SKM-1 treated with dmso at 0.1 percent for 144 hours (cell line): ENCODE measurements at regions not wholly inside any gene's neighbourhood (a gene's known extent, or its start where the extent isn't known, plus 50 kb on each side); places are given as distances from the start of the nearest gene placed in this dataset.
"Not testable (repeated sequence)": the region's sequence is repeated elsewhere in the genome, so short reads cannot be mapped to it uniquely, and the experiment has no call there.

Source experiments
- DNase-seq: peaks from one replicate; lab custom pipeline; 2025; ENCODE audit not compliant: unreplicated experiment; lab: John Stamatoyannopoulos, UW

DNA sequence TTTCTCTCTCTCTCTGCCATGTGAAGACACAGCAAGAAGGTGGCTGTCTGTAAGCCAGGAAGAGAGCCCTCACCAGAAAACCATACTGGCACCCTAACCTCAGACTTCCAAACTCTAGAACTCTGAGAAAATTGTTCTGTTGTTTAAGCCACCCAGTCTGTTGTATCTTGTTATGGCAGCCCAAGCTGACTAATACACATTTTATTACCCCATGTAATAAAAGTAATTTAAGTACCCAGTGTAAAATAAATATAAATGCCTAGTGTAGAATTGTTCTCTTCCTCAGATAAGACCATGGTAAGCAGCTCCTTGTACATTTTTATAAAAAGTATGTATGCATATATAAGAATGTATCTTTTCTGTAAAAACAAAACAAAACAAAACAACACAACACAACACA, 119.7 kb downstream of the DTL start:
- DNase-seq = no peak

DNA sequence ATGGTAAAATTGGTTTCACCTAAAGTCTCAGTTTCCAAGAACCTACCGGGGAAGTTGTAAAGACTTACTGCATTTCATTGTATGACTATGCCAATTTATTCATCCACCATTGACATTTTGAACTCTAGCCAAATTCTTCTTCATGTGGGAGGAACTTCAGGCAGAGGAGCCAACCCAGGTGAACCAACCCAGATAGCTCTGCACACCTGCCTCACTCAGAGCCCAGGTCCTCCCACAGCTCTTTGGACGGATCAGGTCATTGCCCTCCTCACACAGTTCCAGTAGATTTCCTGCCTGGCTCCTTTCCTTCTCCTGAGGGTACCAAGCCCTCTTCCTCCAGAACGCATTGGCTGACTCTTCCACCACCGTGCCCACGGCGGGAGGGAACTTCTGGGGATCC, 121.7 kb downstream of the DTL start:
- no peak for DNase-seq

DNA sequence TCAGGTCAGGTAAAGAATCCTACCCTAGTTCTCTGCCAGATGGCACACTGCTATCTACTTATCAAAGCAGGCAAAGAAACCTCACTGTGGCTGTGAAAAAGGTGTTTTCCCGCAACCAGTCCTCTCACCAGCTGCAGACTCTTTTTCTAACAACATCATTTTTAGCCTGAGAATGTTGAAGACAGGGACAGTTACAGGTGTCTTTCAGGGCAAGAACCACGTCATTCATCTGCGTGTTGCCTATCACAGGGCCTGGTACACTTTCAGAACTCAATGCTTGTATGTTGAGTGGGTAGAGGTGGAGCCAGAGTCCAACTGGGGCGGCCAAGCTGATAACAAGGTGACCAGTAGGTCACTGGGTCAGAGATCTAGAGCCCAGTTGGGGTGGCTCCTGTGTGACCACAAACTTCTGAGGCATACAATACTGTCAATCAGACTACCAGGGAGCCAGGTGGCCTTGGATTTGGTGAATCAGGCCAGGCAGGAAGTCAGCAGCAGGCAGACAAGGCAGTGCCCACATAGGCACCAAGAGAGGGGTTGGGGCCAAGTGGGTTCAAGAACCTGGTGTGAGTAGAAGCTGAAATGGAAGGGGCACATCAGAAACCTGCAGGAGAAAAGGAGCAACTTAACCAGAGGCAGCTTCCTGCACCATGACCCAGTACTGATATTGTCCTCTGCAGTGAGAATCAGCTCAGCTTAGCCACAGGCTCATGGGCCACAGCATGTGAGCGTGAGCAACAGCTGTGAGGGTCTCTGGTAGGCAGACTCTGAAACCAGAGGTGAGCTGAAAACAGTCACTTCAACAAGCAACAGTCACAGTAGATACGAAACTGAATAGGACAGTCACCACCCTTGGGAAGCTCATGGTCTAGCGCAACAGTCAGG, 123.6 kb downstream of the DTL start:
- no peak for DNase-seq

DNA sequence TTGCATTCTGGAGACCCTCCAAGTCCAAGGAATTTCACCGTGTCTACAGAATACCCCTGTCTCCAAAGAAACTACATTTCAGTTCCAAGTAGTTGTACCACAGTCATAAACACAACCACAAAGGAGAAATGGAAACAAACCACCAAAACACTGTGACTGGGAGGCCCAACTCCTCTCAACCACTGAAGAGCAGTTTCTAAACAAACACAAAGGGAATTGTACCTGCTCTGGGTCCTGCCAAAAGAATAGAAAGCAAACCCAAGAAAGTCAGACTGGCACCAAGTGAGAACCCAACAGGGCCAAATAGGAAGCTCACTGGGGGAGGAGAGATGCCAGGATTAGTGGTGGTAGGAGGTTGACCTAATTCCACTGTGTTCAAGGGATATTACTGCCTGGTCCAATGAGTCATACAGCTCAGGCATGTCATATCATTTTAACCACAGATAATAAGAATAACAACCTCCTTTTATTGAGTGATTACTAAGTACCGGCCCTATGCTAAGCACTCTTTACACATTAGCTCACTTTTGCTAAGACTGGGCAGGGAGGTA, 123.9 kb upstream of the PPP2R5A start:
- DNase-seq = no peak

DNA sequence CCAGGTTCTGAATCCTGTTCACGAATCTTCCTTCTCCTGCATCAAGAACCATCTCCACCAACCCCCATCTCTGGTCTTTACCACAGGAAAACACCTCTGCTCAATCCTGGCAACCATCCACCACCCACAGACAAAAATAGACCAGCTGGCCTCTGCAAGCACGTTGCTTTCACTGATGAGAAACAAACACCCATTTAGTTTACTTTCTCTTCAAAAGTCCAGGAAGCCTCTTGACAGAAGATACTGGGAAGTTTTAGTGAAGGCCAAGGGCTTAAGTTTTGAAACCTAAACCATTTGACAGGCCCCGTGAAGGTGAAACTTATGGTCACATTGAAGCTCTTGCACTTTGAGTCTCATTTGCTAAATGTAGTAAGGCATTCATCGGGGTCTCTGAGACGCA, 122.6 kb upstream of the PPP2R5A start:
- DNase-seq = no peak

DNA sequence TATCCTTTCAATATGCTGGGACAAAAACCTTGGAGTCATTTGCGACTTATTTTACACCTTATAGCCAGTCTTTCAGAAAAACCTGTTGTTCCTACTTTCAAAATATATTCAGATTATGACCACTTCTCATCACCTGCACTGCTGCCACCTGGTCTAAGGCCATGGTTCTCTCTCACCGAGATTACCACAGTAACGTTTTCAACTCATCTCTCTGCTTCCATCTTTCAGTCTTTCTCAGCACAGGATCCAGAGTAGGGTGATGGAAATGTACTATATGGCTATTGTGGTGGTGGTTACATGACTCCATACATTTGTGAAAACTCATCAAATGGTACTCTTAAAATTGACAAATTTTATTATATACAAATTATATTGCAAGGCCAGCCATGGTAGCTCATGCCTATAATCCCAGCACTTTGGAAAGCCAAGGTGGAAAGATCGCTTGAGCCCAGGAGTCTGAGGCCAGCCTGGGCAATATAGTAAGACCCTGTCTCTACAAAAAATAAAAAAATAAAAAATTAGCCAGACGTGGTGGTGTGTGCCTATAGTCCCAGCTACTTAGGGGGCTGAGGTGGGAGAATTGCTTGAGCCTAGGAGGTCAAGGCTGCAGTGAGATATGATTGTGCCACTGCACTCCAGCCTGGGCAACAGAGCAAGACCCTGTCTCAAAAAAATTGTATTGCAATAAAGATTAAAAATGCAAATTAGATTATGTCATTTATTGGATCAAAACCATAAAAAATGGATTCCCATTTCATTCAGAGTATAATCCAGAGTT, 120.9 kb upstream of the PPP2R5A start:
- DNase-seq = no peak

DNA sequence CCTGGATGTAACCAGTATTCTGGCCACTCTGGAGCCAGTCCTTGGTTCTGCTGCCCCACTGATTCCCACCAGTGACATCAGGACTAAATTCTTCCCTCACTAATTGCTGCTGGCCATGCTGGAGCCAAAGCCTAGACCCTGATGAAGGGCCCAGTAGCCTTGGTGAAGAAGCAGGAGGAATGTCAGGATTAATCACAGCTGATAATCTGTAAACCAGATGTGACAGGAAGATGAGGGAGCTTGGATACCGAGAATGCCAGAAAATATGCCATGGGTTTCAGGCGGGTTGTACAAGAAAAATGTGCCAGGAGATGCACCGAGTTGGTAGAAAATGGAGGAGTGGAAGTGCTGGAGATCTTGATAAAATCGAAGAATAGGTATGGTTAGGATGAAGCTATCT, 119.0 kb upstream of the PPP2R5A start:
- no peak for DNase-seq

DNA sequence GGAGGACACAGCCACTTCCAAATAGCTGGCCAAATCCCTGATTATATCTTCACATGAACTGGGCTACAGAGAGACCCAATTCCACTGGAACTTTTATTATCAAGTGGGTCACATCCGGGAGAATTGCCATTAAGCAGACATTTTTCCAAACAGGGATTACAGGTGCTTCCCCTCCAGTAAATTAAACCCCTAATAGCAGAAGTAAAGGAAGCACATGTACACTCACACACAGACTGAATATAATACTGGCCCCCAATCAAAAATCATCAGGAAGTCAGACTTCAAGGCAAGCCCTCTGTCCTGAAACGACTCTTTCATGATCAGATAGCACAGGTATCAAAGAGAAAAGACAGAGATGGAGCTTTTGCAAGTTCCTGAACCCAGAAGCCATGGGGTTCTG, 118.6 kb upstream of the PPP2R5A start:
- no peak for DNase-seq

DNA sequence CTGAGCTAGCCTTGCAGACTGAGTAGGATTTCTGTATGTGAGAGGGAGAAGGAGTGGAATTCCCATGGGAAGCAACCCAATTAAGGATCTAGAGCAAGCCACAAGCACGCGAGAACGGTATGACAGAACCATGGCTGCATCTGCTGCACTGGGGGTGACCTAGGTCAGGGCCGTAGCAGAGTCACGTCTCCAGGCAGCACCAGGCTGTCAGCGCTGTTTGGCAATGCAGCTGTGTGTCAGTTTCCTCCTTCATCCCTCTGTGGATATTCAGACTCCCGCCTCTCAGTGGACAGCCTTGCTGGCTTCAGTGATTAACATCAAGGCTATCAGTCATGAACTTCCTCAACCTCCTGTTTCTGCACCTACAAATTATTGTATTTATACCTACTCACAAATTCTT, 118.1 kb upstream of the PPP2R5A start:
- peak; percentile 86 for DNase-seq

DNA sequence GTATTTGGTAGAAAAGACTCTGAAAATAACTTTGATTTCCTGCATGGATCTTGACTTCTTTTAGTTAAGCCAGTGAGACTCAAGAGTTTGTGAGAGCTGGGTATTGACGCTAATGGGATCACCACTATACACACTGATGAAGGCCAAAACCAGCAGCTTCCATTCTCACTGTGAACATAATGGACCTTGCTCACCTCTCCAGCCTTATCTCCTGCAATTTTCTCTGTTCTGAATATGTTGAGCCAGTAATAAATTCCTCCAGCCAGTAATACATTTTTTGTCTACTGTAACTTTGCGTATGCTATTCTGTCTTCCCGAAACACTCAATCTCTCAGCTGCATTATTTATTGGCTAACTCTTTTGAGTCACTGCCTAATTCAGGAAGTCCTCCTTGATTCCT, 111.6 kb upstream of the PPP2R5A start:
- no peak for DNase-seq

DNA sequence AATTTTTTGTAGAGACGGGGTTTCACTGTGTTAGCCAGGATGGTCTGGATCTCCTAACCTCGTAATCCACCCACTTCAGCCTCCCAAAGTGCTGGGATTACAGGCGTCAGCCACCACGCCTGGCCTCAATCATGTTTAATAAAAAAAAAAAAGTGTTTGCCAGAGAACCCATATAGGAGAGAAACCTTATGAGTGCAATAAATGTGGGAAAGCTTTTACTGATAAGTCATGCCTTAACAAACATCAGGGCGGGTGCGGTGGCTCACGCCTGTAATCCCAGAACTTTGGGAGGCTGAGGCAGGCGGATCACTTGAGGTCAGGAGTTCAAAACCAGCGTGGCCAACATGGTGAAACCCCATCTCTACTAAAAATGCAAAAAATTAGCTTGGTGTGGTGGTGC, 110.9 kb upstream of the PPP2R5A start:
- DNase-seq = not testable (repeated sequence)

DNA sequence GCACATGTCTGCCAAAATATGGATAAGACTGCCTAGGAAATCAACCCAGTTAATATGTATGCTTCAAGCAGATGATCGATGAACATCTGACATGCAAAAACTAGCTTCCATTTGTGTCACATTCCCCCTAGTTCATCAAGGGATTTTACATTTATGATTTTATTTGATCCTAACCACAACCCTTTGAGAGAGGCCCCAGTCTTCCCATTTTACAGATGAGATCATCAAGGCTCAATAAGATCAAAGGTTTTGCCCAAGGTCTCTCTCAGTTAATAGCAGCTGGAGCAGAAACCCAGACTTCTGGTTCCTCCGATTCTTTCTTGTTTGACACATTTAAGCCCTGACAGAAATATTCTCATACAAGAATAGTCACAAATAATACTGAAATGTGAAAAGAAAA, 107.7 kb upstream of the PPP2R5A start:
- DNase-seq = no peak

DNA sequence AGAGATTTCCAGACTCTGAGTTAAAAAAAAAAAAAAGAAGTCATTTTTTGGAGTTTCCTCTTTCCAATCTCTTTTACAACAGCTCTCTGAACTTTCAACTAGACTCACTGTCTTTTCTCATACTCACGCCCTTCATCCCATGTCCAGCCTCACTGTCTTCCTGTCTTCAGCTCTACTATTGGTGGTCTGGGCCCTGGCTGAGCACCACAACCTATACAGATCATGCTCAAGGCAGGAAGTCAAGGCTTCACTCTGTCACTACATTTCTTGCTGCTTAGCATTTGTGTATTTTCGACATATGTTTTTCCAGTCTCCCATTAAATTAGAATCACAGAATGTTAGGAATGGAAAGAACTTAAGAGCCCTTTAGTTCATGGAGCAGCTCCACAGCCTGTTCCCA, 106.4 kb upstream of the PPP2R5A start:
- DNase-seq = peak; percentile 30

DNA sequence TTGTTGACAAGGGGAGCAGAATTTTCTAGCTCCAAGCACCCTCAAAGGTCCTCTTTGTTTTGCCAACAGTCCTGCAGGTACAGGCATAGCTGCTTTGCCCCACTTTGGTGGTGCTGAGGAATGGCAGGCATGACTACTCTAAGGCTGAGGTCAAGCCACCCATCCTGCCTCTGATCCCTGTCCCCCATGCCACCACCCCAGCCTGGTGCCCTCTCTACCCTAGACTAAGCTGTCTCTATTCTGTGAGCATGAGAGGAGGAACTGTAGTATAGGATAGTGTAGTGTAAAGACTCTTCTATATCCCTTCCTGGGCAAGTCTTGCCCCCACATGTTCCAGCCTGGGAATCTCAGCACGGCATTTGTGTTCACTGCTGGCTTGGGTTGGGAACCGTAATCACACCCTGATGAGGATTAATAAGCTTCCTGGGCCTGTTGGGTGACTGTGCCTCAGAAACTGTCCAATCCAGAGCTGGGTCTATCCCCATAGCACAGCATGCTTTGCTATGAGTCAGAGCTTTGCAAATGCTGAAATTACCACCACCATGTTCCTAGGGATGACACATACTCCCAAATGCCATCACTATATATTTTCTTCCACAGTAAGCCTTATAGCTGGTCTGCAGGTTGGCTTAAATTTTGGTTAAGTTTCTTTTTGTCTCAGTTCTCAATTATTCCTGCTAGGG, 105.7 kb upstream of the PPP2R5A start:
- DNase-seq = no peak

DNA sequence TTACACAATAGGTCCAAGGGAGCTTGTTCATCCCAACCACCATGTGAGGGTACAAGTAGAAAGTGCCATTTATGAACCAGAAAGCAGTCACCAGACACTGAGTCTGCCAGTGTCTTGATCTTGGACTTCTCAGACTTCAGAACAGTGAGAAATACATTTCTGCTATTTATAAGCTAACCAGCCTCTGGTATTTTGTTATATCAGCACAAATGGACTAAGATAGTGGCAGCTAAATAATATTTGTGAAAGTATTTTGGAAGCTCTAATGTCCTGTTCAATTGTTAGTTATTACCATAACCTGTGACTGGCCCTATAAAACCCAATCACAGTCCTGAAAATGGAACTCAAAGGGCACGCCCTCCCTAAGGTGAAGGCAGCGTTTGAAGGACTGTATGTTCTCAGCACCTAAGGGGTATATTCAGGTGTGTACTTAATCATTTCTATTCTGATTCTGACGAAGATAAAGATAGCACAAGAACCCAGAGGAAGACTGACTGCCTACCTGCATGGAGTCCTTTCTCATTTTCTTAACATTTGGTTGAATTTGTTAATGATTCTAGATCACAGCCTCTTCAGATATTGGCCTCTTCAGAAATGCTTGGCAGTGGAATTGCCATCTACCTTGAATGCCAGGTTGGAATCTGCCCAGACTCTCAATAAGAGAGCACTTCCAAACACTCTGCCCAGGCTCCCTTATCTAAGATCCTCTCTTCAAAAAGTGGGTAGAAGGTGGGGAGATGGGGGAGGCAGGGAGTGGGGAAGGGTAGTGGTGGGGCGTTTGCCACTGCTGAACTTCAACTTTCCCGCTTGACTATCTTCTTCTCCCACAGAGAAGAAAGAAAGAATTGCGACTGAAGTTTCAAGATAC, 104.0 kb upstream of the PPP2R5A start:
- DNase-seq = no peak

DNA sequence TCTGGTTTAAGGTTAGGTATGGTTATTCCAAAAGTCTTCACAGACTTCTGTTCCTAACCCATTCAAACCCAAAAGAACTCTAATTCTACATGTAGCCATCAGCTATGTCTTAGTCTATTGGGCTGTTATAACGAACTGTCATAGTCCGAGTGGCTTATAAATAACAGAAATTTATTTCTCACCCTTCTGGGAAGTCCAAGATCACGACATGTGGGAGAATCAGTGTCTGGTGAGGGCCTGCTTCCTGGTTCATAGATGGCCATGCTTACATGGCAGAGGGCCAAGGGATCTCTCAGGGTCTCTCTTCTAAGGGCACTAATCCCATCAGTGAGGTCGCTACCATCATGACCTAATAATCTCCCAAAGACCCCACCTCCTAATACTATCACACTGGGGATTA, 103.0 kb upstream of the PPP2R5A start:
- DNase-seq = no peak

DNA sequence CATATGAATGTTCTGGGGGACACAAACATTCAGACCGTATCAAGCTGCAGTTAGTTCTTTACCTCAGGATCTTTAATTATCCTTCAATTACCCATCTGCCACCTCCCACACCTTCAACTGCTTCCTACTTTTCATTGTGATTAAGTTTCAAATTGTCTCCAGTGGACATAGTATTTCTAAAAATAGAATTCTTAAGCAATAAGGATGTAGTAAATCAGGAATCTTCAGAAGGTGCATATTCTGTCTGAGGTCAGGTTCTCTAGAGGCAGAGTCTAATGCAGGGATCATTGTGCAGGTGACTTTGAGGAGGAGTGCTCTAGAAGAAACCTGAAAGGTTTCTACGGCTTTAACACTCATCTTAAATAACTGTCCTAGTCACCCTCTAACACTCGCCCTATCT, 102.6 kb upstream of the PPP2R5A start:
- DNase-seq = no peak

DNA sequence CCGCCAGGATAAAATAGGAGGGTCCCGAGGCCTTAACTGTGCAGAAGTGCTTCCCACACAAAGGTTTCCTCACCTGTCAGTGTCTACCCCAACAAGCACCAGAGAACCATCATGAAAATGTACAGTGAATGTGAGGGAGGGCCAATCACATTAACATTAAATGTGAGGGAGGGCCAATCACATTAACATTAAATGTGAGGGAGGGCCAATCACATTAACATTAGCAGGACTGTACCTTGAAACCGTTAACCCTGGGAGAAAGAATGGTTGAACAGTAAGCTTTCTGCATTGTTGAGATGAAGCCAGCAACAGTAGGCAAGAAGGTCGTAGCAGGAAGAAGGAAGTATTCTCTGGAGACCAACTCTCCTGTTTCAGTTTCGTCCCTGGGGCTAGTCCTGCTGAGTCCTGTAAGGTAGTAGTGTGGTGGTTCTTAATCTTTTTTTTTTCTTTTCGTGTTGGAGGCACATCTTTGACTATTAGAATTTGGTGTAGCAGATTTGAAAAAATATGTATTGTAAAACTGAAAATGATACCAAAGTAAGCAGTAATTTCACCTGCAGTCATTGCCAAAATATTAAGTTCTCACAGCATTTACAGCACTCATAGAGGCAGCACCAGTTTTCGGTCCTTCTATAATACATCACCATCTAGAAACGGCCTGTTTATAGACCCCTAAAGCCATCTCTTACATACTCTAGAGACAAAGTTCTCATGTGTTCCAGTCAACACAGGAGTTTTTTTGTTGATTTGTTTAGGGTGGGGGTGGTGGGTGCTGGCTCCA, 98.6 kb upstream of the PPP2R5A start:
- peak; percentile 64 for DNase-seq

DNA sequence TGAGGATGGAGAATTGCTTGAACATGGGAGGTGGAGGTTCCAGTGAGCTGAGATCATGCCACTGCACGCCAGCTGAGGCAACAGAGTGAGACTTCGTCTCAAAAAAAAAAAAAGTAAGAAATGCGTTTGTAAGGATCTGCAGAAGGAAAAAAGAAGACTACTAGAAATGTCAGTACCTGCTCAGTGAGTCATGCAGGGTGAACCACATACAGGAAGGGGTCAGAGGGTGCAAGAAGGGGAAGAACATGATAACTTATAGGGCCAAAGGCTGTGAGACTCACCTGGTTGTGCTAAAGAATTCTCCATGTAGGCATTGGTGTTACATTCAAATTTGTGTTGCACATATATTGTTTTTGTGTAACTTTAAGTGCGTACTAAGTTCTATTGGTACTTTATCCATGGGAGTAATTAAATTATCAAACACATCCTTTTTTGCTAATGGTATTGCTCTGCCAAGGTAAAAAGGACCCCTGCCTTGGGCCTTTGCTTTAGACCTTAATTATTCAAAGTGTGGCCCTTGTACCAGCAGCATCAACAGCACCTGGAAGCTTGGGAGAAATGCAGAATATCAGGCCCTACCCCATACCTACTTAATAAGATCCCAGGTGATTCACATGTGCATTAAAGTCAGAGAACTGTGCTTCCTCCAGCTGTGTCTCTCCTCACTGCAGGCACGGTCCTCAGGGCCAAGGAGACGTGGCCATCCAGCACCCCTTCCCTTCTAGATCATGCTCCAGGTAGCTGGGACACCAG, 96.4 kb upstream of the PPP2R5A start:
- DNase-seq = no peak
